Lung microvascular endothelial cell (primary cell): ENCODE measurements at regions not wholly inside any gene's neighbourhood (a gene's known extent, or its start where the extent isn't known, plus 50 kb on each side); places are given as distances from the start of the nearest gene placed in this dataset.
A peak's percentile ranks its signal among the peaks of the same experiment; 100 is the strongest.

Experiments used
- DNase-seq, 2 donors: peaks; one replicate each; pipeline versions ENCODE4 v3.0.0 to v3.0.0-alpha.2; 2010; ENCODE audit warnings: low read depth in 2 of 2

DNA sequence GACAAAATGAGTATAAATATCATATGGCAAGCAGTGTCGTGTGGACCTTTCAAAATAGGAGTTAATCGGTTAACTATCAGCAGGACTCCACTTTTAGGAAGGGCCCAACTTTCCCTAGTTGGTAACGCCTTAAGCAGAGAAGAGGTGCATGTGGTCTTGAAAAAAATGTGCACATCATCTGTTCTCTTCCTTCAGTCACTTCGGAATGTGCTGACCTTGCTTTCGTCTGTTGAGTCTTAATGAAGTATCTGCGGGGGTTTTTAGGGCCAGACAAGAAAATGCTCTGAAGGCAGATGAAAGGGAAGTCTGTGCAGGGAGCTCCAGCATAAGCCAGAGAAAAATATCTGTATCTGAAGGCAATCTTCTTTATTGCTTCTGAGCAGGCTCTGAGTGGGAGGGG is 185.2 kb downstream of the AEBP2 start:
- no peak for DNase-seq

GRCh38 chr12:19625551-19625950 is 186.3 kb downstream of the AEBP2 start:
- peak; percentile 89 to 92 for DNase-seq

GRCh38 chr12:19627719-19628118 is 188.4 kb downstream of the AEBP2 start:
- no peak for DNase-seq

DNA sequence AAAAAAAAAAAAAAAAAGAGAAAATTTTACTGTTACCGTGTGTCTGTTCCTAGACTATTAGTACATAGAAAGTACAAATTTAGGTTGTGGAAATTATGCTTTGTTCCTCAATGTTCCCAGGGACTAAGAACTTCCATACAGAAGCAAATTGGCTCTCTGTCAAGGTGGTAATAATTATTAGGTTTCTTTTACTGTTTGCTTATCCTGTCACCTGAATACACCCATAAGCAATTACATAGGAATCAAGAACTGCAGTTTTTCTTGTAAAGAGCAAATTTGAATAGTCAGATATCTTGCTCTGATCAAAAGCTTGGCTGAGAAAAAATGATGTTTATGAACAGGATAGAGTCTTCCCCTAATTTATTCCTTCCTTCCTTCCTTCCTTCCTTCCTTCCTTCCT is 191.2 kb downstream of the AEBP2 start:
- no peak for DNase-seq

GRCh38 chr12:19633194-19633593 is 193.9 kb downstream of the AEBP2 start:
- DNase-seq = no peak

- no peak for DNase-seq
These were observed 194.3 kb downstream of the AEBP2 start for GRCh38 chr12:19633641-19634040.

- DNase-seq = no peak
These were observed 200.6 kb downstream of the AEBP2 start for GRCh38 chr12:19639781-19640415.

GRCh38 chr12:19641235-19642080 is 202.2 kb downstream of the AEBP2 start:
- DNase-seq = peak in 1 of 2 donors; percentile 83

GRCh38 chr12:19642345-19642744 is 203.1 kb downstream of the AEBP2 start:
- peak in 1 of 2 donors; percentile 24 for DNase-seq

GRCh38 chr12:19643635-19644034 is 204.3 kb downstream of the AEBP2 start:
- peak; percentile 82 to 89 for DNase-seq

DNA sequence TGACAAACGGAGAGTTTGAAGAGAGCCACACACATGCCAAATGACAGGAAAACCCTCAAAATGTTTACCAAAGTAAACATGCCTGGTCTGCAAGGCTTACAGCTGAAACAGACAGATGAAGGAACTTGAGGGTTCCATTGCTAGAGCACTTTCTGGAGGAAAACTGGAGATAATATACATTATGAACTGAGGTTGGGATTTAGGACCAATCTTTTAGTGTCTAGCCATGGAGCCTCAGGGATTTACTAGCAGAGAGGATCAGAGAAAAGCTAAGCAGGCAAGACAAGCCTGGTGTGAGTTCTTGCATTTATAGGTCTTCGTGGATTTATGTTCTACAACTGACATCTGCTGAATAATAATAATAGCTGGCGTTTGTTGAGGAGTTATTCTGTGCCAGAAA is 205.3 kb downstream of the AEBP2 start:
- no peak for DNase-seq

DNA sequence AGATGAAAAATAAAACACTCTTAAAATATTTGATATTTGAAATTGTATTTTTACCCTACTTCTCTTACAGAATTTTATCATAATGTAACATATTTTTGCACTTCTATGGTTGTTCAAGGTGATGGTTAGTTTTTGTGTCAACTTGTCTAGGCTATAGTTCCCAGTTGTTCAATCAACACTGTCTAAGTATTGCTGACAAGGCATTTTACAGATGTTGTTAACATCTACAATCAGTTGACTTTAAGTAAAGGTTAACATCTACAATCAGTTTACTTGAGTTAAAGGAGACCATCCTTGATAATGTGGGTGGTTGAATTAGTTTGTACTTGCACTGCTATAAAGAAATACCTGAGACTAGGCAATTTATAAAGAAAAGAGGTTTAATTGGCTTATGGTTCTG is 206.5 kb downstream of the AEBP2 start:
- DNase-seq = no peak

- DNase-seq = no peak
These were observed 207.3 kb downstream of the AEBP2 start for GRCh38 chr12:19646599-19646998.

DNA sequence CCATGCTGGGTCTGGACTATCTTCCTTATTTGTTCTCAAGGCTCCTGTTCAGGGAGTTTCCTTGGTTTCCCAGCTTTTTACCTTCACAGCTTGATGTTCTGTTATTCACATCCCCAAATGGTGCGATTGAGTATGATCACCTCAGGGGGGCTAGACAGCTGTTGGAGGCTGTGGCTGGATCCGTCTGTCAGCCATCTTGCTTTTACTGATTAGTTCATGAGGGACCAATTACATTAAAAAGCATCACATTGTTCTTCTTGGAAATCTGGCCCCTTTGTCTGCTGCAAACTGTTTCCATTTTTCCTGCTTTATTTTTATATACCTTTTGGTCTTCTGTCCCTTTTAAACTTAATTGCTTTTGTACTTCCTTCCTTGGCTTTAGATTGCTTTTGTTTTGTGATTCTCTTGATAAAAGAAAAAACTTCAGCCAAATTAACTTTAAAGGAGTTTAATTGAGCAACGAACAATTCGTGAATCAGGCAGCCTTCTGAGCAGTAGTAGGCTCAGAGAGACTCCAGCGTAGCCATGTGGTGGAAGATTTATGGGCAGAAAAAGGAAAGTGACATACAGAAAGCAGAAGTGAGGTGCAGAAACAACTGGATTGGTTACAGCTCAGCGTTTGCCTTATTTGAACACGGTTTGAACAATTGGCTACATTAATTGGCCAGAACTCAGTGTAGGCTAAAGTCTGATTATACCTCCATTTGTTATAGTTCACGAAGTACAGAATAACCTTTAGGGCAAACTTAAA is 208.7 kb downstream of the AEBP2 start:
- DNase-seq = peak; percentile 14 to 48

GRCh38 chr12:19648591-19648990 is 209.3 kb downstream of the AEBP2 start:
- no peak for DNase-seq

DNA sequence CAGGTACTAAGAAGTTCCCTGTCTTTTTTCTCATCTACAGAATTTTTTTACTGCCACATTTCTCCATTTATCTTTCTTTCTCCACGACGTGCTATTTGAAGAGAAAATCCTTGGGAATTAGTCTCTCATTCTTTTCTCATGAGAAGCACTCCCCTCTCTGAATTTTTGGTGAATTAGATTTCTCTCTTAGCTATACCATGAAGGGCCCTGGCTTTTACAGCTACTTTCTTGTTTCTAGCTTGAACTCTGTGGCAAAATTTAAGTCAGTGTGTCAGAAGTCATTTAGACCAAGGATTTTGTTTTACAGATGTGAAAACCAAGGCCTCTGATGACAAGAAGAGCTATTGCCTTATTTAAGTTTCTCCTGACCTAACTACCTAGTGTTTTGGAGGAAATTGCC is 213.1 kb downstream of the AEBP2 start:
- DNase-seq = no peak

DNA sequence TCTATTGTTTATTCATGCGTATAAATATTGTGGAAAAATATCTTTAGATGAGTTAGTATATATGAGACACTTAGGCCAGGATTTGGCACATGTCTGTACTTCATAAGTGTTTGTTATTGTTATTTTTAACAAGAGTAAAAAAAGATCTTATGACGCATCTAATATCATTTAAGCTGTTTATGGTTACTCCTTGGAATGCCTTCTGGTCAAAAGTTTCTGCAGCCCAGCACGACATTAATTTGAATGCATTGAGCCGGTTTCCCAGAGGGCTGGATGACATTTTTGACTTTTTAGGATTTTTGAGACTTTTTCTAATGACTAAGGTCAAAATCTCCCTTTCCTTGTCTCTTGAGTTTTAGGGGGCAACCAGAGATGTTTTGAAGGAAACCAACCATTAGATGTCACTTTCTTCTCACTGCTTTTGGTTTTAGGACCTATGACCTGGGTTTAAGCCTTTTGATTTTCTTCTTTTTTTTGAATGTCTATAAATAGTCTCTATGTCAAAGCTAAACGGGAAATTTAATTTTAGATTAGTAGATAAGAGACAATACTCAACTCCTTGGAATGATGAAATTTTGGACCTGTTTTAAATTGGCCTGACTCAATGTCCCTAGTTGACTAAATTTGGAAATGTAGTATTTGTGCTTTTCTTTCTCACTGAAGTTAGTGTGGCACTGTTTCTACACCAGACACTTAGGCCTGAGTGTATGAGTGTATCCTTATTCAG is 215.5 kb downstream of the AEBP2 start:
- DNase-seq = no peak

- DNase-seq = no peak
These were observed 217.9 kb downstream of the AEBP2 start for GRCh38 chr12:19657118-19657731.

- DNase-seq = no peak
These were observed 218.4 kb downstream of the AEBP2 start for GRCh38 chr12:19657732-19658130.

GRCh38 chr12:19659086-19659485 is 219.8 kb downstream of the AEBP2 start:
- DNase-seq = no peak

DNA sequence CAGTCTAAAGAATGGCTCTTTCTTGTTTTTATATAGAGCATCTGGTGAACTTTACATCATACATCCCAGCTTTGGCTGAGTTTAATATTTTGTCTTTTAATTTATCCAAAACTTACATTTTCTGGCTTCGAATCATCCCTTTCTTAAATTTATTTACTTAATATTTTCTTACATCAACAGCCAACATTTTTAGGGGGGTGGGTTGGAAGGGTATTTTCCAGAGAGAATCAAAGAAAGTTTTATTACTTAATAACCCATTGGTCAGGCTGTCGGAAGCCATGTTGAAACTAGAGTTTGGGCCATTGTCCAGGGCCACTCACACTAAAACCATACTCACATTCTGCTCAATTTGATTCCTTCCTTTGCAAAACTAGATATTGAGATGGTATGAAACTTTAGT is 220.2 kb downstream of the AEBP2 start:
- DNase-seq = no peak
